ENCODE measurements at regions not wholly inside any gene's neighbourhood (a gene's known extent, or its start where the extent isn't known, plus 50 kb on each side); places are given as distances from the start of the nearest gene placed in this dataset.

GRCh38 chr18:77517901-77518300, 268.3 kb downstream of the GALR1 start:
- no peak for DNase-seq (ENCODE audit: low read depth)

DNA sequence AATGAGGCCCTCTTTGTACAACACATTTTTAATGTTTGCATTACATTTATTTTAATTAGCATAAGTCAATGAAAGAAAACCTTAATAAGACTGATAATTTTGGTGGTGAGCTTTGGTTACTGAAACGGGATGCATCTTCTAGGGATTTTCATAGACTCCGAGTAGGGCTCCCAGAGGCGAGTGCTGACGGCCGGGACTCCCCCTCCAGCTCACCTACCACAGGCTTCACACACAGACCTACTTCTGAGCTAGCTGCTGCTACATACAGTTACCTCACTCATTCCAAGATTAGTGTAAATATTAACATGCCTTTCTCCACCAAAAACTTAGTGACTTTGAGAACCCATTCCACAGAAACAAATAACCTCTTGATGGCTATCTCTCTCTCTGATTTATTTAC, 271.1 kb downstream of the GALR1 start:
- no peak for DNase-seq (ENCODE audit: low read depth)

DNA sequence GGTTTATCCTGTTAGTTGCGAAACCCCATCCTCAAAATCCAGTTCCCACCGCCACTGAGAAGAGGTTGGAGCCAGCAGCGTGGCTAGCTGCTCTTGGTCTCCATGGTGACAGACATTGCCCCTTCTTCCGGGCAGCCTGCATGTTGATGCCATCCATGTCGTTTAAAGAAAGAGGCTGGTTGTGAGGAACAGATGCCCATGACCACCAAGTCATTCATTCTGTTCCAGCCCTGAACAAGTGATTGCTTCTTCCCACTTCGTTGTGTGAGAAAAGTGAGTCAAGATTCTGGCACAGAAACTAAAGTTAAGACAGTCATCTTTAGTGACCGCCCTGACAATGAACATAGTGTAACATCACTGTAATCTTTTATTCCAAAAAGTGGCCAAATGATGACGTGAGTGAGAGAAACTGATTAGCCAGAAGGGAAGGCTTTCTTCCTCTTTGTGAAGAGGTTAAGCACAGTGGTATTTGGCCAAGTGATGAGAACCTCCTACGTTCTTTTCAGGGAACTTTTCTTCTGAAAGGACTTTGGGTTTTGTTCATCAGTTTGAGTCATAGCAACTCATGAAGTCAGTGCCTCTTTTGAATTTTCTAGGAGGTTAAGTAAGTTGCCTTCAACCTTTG, 272.5 kb downstream of the GALR1 start:
- no peak for DNase-seq (ENCODE audit: low read depth)

- DNase-seq (ENCODE audit: low read depth): no peak
Observed at GRCh38 chr18:77524909-77525308, 275.3 kb downstream of the GALR1 start.

DNA sequence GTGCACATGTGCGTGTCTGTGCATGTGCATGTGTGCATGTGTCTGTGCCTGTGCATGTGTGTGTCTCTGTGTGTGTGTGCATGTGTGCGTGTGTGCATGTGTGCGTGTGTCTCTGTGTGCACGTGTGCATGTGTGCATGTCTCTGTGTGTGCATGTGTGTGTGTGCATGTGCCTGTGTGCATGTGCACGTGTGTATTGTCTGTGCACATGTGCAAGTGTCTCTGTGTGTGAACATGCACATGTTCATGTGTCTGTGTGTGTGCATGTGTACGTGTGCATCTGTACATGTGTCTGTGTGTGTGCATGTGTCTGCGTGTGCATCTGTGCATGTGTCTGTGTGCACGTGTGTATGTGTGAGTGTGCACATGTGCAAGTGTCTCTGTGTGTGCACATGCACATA, 277.3 kb downstream of the GALR1 start:
- no peak for DNase-seq (ENCODE audit: low read depth)

DNA sequence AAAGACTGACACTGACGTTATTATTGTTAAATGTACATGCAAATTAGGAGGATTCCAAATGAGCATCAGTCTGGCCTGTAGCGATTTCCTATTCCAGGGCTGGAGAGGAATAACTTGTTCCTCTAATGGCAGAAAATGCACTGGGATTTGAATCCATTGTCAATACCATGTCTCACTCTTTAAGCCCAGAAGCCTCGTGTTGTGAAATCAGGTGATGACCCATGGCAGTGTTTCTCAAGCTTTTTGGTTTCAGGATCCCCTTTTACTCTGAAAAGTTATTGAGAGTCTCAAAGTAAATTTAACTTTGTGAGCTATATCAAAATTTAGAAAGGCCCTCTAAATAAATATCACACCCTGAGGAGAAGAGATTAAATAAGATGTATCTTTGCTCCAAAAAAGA, 279.2 kb downstream of the GALR1 start:
- no peak for DNase-seq (ENCODE audit: low read depth)

- no peak for DNase-seq (ENCODE audit: low read depth)
Observed at GRCh38 chr18:77529492-77530176, 280.0 kb downstream of the GALR1 start.

- no peak for DNase-seq (ENCODE audit: low read depth)
Observed at GRCh38 chr18:77530732-77531131, 281.1 kb downstream of the GALR1 start.

DNA sequence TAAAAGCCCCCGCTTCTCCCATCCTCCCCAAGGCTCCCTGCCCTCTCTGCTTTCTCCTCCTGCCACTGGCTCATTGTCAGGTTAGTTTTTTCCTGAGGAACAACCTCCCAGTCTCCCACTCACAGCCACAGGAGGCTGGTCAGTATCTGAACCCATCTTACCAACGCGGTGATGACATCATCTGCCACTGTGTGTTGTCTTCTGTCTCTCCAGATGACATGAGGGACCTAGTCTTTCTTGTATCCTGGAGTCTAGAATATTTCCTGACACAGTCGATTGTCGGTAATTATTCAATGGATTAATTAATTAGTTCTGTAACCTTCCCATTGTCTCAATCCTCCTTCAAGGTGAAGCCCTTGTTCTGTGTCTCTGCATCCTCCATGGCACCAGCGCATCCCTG, 290.2 kb downstream of the GALR1 start:
- no peak for DNase-seq (ENCODE audit: low read depth)

DNA sequence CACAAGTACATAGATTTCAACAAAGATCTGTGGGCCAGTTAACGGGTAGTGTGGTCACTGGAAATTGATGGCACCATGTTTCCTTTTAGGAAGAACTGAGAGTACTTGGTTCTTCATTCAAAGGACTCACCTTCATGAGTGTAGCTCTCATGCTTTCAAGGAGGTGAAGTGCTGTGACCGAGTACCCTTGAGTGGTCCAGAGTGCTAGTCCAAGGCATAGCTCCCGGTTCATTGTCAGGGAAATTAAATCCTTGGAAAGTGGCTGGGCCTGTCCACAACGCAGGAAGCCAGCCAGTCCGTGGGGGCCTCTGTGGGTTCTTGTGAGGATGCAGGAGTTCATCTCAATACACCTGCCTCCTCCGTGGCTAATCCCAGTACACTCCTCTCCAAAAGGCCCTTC, 295.1 kb downstream of the GALR1 start:
- no peak for DNase-seq (ENCODE audit: low read depth)

- DNase-seq (ENCODE audit: low read depth): no peak
Observed at GRCh38 chr18:77547757-77548156, 298.1 kb downstream of the GALR1 start.

GRCh38 chr18:77548790-77549420, 299.3 kb downstream of the GALR1 start:
- DNase-seq (ENCODE audit: low read depth): no peak

GRCh38 chr18:77550625-77551024, 301.0 kb downstream of the GALR1 start:
- DNase-seq (ENCODE audit: low read depth): no peak

DNA sequence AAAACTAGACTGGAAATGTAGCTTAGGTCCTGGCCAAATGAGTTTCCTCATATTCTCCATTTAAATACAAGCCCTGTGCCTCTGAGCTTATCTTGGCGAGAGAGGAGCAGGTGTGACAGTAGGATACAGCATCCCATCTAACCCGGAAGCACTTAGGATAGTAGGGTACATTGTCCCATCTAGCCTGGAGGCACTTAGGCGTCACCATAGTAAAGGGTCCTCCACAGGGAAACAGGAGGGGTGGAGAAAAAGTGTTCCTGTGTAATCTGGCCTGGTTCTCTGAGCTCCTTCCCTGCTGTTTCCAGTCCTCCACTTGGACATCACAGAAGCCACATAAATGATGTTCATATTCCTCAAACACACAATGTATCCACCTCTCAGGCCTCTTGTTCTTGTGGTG, 301.4 kb downstream of the GALR1 start:
- no peak for DNase-seq (ENCODE audit: low read depth)

DNA sequence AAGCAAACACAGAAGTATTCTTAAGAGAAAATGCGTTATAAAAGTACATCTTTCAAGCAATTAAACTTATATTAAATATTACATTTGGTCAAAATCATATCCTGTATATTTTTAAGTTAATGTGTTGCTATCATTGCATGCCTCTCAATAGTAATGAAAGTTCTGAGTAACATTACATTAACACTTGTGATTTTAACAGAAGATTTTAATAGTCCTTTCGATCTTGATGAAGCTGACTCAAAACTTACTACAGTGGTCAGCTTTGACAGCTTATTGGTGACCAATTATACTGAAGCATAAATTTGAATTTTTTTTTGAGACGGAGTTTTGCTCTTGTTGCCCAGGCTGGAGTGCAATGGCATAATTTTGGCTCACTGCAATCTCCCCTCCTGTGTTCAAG, 303.3 kb downstream of the GALR1 start:
- DNase-seq (ENCODE audit: low read depth): no peak

DNA sequence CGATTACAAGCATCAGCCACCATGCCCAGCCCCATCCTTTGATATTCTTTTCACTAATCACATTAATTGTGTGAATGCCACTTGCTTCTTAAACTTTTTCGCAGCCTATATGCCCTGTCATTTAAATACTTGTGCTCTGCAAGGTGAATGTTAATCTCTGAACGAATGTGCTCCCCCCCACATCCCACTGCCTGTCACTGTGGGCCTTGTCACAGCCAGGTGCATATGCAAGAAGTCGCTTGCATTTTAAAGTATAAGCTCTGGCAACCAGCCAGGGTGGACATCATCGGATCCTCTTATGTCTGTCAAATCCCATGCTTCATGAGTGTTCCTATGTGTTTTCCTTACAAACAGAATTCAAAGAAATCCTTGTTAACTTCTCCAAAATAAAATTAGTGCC, 304.4 kb downstream of the GALR1 start:
- DNase-seq (ENCODE audit: low read depth): no peak

DNA sequence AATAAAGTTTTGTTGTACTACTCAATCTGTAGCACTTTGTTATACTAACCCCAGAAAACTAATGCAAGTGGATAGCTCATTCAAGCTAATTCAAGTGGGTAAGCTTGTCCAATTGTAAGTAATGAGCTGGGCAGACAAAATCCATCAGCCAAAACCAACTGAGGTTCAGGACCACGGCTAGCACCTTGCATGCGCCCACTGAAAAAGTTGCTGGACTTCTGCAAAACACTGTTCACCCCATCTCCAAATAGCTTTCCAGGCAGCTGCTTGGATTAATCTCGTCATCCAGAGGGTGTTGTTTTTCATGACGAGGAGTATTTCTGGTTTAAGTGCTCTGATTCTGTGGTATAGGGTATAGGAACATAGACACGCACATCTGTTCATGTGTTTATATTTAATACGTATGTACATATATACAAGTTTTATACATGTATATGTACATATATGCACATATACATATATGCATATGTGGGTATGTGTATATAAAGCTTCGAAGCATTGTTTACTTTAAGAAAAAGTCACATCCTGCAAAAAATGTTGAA, 307.5 kb downstream of the GALR1 start:
- DNase-seq (ENCODE audit: low read depth): no peak

- DNase-seq (ENCODE audit: low read depth): no peak
Observed at GRCh38 chr18:77559274-77559910, 309.7 kb downstream of the GALR1 start.

DNA sequence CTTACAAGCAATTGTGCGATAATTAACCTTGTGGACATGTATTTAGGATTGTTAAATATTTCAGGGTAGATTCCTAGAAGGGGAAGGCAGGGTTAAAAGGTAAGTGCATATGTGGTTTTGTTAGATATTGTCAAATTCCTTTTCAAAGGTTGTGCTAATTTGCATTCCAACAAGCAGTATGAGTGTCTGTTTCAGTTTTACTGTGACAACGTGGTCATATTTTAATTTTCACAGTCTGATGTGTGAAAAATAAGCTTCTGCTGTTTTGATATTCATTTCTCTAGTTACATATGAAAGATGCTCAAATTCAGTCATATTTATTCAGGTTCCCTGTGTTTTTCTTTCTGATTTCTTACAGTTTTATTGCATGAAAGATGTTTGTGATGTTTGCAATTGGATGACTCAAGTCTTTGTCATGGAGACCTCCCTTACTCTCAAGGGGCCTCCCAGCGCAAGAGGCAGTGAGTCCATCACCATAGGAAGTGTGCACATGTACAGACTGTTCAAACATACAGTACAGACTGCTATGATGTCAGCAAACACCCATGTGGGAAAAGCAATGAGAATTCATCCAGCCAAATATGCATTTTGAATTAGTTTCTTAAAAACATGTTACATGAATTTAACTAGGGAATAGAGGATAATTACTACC, 310.8 kb downstream of the GALR1 start:
- DNase-seq (ENCODE audit: low read depth): no peak

DNA sequence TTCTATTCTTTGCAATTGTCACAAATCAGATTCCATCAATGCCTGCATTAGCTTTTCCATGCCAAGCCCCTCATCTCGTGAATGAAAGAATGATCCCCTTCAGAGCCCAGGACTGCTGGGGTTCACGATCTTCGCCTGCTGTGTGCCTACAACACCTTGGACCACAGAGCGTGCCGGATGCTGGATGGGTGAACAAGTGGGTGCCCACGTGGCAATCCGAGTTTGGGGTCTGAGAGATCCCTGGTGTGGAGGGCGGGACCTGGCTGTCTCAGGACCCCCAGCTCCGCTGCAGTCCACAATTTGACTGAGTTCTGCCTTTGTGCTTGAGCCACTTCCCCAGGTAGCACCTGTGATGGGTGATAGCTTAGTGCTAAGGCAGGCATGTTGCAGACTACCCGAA, 317.0 kb downstream of the GALR1 start:
- no peak for DNase-seq (ENCODE audit: low read depth)

- DNase-seq (ENCODE audit: low read depth): no peak
Observed at GRCh38 chr18:77567205-77567604, 317.6 kb downstream of the GALR1 start.

- DNase-seq (ENCODE audit: low read depth): no peak
Observed at GRCh38 chr18:77571743-77572142, 322.1 kb downstream of the GALR1 start.
